Mammary epithelial cell (primary cell): ENCODE measurements at regions not wholly inside any gene's neighbourhood (a gene's known extent, or its start where the extent isn't known, plus 50 kb on each side); places are given as distances from the start of the nearest gene placed in this dataset.

Source experiments
- CTCF ChIP-seq, 2 donors: IDR thresholded peaks in 1 of 2; conservative IDR thresholded peaks in 1 of 2; 2 replicates each; pipeline ENCODE4 v1.5.1; 2011 to 2012; ENCODE audit warnings: inconsistent platforms in 2 of 2, low read length in 2 of 2, mild to moderate bottlenecking in 2 of 2, control low read depth in 1 of 2, low read depth in 1 of 2; ENCODE audit not compliant: insufficient read depth in 1 of 2; ENCODE audit errors: extremely low read depth in 1 of 2
- EZH2 ChIP-seq: IDR thresholded peaks from 2 replicates; pipeline ENCODE4 v1.6.1; 2012; ENCODE audit warnings: low read length, inconsistent platforms, borderline replicate concordance

GRCh38 chr18:52183107-52183506 is 156.9 kb upstream of the DCC start:
- TF ChIP-seq CTCF (conservative IDR thresholded peaks at IDR 0.05 in 1 of 2, IDR thresholded peaks at IDR 0.05 in 1 of 2; ENCODE audit: extremely low read depth in 1 of 2, insufficient read depth in 1 of 2, low read depth in 1 of 2, low read length in 2 of 2) = no peak
- no peak for TF ChIP-seq EZH2
